HEK293 (cell line): ENCODE measurements at regions not wholly inside any gene's neighbourhood (a gene's known extent, or its start where the extent isn't known, plus 50 kb on each side); places are given as distances from the start of the nearest gene placed in this dataset.

Experiments
- ZFP37 ChIP-seq: fragments of 450-650 bp; formaldehyde crosslinking; IDR thresholded peaks from 2 replicates; pipeline ENCODE4 v1.5.1; 2016; ENCODE audit warnings: missing biosample characterization, missing genetic modification characterization
- TF ChIP-seq, protein P1 (sequence below): fragments of 450-650 bp; formaldehyde crosslinking; IDR thresholded peaks from 2 replicates; pipeline ENCODE4 v1.5.1; 2016; ENCODE audit warnings: missing biosample characterization, missing genetic modification characterization

DNA sequence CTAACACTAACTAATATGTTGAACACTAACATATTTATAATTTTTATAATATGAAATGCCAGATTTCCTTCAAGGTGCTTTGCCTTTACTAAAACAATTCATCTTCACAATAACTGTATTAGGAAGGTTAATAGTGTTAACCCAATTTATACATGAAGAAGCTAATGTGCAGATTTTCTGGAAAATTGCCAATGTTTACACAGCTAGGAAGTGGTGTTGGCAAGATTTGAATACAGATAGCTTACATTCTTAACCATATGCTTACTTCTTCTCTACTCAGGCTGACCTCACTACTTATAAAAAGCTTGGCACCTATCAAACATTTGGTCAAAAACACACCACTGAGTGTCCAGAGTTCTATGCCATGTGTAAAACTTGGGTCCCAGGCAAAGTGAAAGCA is 445.4 kb upstream of the ITGA1 start:
- TF ChIP-seq, protein P1, sequence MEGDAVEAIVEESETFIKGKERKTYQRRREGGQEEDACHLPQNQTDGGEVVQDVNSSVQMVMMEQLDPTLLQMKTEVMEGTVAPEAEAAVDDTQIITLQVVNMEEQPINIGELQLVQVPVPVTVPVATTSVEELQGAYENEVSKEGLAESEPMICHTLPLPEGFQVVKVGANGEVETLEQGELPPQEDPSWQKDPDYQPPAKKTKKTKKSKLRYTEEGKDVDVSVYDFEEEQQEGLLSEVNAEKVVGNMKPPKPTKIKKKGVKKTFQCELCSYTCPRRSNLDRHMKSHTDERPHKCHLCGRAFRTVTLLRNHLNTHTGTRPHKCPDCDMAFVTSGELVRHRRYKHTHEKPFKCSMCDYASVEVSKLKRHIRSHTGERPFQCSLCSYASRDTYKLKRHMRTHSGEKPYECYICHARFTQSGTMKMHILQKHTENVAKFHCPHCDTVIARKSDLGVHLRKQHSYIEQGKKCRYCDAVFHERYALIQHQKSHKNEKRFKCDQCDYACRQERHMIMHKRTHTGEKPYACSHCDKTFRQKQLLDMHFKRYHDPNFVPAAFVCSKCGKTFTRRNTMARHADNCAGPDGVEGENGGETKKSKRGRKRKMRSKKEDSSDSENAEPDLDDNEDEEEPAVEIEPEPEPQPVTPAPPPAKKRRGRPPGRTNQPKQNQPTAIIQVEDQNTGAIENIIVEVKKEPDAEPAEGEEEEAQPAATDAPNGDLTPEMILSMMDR: no peak
- no peak for TF ChIP-seq ZFP37 (tag by site-specific recombination)
